ENCODE measurements at regions not wholly inside any gene's neighbourhood (a gene's known extent, or its start where the extent isn't known, plus 50 kb on each side); places are given as distances from the start of the nearest gene placed in this dataset.

GRCh38 chr21:15932726-15933125 is 202.9 kb downstream of the USP25 start:
- TF ChIP-seq CTCF (conservative IDR thresholded peaks at IDR 0.05; ENCODE audit: control insufficient read depth, insufficient read depth, low read depth, low read length), result no peak
- no peak overlapping the region for H3K4me3 ChIP-seq (ENCODE audit: control insufficient read depth, low read depth, low read length)
- no peak for DNase-seq (ENCODE audit: low read depth)

- H3K4me3 ChIP-seq (ENCODE audit: control insufficient read depth, low read depth, low read length), result no peak overlapping the region
- TF ChIP-seq CTCF (conservative IDR thresholded peaks at IDR 0.05; ENCODE audit: control insufficient read depth, insufficient read depth, low read depth, low read length), result no peak
Observed at GRCh38 chr21:15935530-15935929, 205.7 kb downstream of the USP25 start.

GRCh38 chr21:15943009-15943666 is 213.4 kb downstream of the USP25 start:
- TF ChIP-seq CTCF (conservative IDR thresholded peaks at IDR 0.05; ENCODE audit: control insufficient read depth, insufficient read depth, low read depth, low read length), result no peak
- no peak overlapping the region for H3K4me3 ChIP-seq (ENCODE audit: control insufficient read depth, low read depth, low read length)
- peak; percentile 64 for DNase-seq (ENCODE audit: low read depth)

More at GRCh38 chr21:15935530-15935929, 205.7 kb downstream of the USP25 start:
- no peak for DNase-seq (ENCODE audit: low read depth)

- H3K4me3 ChIP-seq (ENCODE audit: control insufficient read depth, low read depth, low read length), result no peak overlapping the region
- no peak for DNase-seq (ENCODE audit: low read depth)
- no peak for TF ChIP-seq CTCF (conservative IDR thresholded peaks at IDR 0.05; ENCODE audit: control insufficient read depth, insufficient read depth, low read depth, low read length)
Observed at GRCh38 chr21:15947677-15948076, 217.9 kb downstream of the USP25 start.

- no peak overlapping the region for H3K4me3 ChIP-seq (ENCODE audit: control insufficient read depth, low read depth, low read length)
- TF ChIP-seq CTCF (conservative IDR thresholded peaks at IDR 0.05; ENCODE audit: control insufficient read depth, insufficient read depth, low read depth, low read length), result no peak
- DNase-seq (ENCODE audit: low read depth), result no peak
Observed at GRCh38 chr21:15953551-15954116, 223.9 kb downstream of the USP25 start.

- TF ChIP-seq CTCF (conservative IDR thresholded peaks at IDR 0.05; ENCODE audit: control insufficient read depth, insufficient read depth, low read depth, low read length), result no peak
- H3K4me3 ChIP-seq (ENCODE audit: control insufficient read depth, low read depth, low read length), result no peak overlapping the region
- peak; percentile 6 for DNase-seq (ENCODE audit: low read depth)
Observed at GRCh38 chr21:15964236-15964855, 234.6 kb downstream of the USP25 start.

All from fibroblast of mammary gland (primary cell).